ENCODE measurements at regions not wholly inside any gene's neighbourhood (a gene's known extent, or its start where the extent isn't known, plus 50 kb on each side); places are given as distances from the start of the nearest gene placed in this dataset.

- Histone ChIP-seq H3K9me1 (replicated peaks; ENCODE audit: control insufficient read depth, extremely low read depth, insufficient read depth, low read length) (no peaks in the 10 kb centered on the region), H3K9ac (replicated peaks; ENCODE audit: extremely low read depth, insufficient read depth, low read length) (no peak overlapping the region), H3K9me3 (replicated peaks; ENCODE audit: control insufficient read depth, insufficient read depth, low read length) (no peaks in the 10 kb centered on the region), H3K27me3 (ENCODE audit: control insufficient read depth in 2 of 2, insufficient read depth in 2 of 2, low read length in 2 of 2) (no peaks in the 10 kb centered on the region), H2AFZ (ENCODE audit: low read depth, low read length) (no peak overlapping the region), H3K4me2 (ENCODE audit: insufficient read depth, low read length) (no peak overlapping the region), H3K4me3 (replicated peaks in 1 of 3; ENCODE audit: insufficient read depth in 1 of 3, low read depth in 1 of 3, low read length in 3 of 3) (no peak overlapping the region), H3K79me2 (ENCODE audit: control insufficient read depth, insufficient read depth, low read length) (no peaks in the 10 kb centered on the region), H4K20me1 (replicated peaks; ENCODE audit: control insufficient read depth, extremely low read depth, insufficient read depth, low read length) (no peaks in the 10 kb centered on the region), H3K36me3 (ENCODE audit: control insufficient read depth in 2 of 2, extremely low read depth in 1 of 2, insufficient read depth in 2 of 2, low read length in 2 of 2) (no peaks in the 10 kb centered on the region), H3K27ac (ENCODE audit: insufficient read depth, low read depth, low read length) (no peak overlapping the region), H3K4me1 (ENCODE audit: control insufficient read depth, extremely low read depth, insufficient read depth, low read length) (no peaks in the 10 kb centered on the region)
- dilution Hi-C loops (cut with MboI; ENCODE audit: extremely low pct_ligation_motif_present, low sequenced_read_pairs) (no loop called here), intact Hi-C loops (cut with micrococcal nuclease) (no loop called here)
- BruUV-seq (replicated peaks): no TSS peak
- ChIA-PET POLR2A (no interaction called here), CTCF (interaction anchor here (1.0 kb wide), 1 partner anchor 20 kb away, joined by 3 read pairs; no protein-coding TSS in a partner anchor)
- TF ChIP-seq JUN (IDR thresholded peaks at IDR 0.05; ENCODE audit: borderline replicate concordance, insufficient read depth, insufficient read length, low read depth) (no peak), GATA2 (IDR thresholded peaks at IDR 0.05; ENCODE audit: insufficient read depth, insufficient read length, low read depth, low read length) (no peak), MYC (IDR thresholded peaks at IDR 0.05; ENCODE audit: low read depth, low read length) (no peak), MAX (IDR thresholded peaks at IDR 0.05; ENCODE audit: insufficient read depth, insufficient read length) (no peak), CTCF (IDR thresholded peaks at IDR 0.05; ENCODE audit: extremely low read depth in 1 of 2, insufficient read depth in 1 of 2, low read depth in 1 of 2, low read length in 2 of 2) (no peak), POLR2AphosphoS5 (IDR thresholded peaks at IDR 0.05; ENCODE audit: insufficient read depth, low read depth, low read length) (no peak), EZH2 (IDR thresholded peaks at IDR 0.05; ENCODE audit: borderline replicate concordance, low read depth, low read length, severe bottlenecking) (no peak), POLR2A (IDR thresholded peaks at IDR 0.05; ENCODE audit: low read depth, low read length) (no peak), FOS (IDR thresholded peaks at IDR 0.05; ENCODE audit: borderline replicate concordance, insufficient read depth, low read length) (no peak)
- DNase-seq (ENCODE audit: low read depth, low spot score) (no peak), FAIRE-seq (no peak)
Measured at GRCh38 chr14:95381726-95382125, 62.0 kb upstream of the CLMN start.

All from endothelial cell of umbilical vein (primary cell).